COLO668 (cell line): ENCODE measurements at regions not wholly inside any gene's neighbourhood (a gene's known extent, or its start where the extent isn't known, plus 50 kb on each side); places are given as distances from the start of the nearest gene placed in this dataset.

ENCODE experiments used
- DNase-seq: peaks from one replicate; lab custom pipeline; 2025; ENCODE audit not compliant: unreplicated experiment; lab: John Stamatoyannopoulos, UW

DNA sequence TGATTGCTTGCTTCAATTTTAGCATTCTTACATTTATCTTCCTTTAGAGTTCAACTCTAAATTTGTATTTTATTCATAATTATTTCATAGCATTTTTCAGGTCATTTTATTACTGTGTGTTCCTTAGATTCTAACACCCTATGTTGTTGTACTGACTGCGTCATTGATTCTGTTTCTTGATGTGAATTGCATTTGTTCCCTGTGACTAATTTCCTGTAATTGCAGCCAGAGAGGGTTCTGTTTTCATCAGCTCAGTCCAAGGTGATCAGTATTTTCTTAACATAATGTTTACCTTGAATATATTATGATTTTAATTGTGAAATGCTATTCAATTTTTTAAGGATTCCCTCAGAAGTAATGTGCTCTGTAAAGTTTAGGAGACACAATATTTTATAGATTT is 970.2 kb upstream of the PIK3C3 start:
- no peak for DNase-seq

DNA sequence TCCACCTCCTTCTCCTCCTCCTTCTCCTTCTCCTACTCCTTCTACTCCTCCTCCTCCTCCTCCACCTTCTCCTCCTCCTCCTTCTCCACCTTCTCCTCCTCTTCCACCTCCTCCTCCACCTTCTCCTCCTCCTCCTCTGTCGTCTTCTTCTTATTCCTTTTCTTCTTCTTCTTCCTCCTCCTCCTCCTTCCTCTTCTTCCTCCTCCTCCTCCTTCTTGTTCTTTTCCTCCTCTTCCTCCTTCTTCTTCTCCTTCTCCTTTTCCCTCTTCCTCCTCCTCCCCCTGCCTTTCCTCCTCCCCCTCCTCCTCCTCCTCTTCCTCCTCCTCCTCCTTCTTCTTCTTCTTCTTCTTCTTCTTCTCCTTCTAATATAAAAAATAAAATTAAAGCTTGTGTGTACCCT is 971.2 kb upstream of the PIK3C3 start:
- DNase-seq: no peak

DNA sequence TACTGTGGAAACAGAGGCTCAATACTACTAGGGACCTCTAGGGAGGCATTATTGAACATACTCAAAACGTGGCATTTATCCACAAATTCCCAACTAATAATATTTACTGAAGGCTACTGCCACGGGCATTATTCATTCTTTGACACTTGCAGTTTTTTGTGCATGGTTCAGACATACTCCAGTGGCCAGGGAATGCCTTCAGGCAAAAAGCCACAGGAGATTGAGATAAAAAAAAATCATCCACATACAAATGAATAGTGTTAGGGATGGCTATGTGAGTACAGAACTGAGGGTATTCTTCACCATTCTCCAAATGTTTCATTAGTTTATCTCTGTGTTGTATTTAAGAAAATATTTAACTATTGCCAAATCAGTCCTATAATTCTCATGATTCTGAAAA is 974.9 kb upstream of the PIK3C3 start:
- no peak for DNase-seq

DNA sequence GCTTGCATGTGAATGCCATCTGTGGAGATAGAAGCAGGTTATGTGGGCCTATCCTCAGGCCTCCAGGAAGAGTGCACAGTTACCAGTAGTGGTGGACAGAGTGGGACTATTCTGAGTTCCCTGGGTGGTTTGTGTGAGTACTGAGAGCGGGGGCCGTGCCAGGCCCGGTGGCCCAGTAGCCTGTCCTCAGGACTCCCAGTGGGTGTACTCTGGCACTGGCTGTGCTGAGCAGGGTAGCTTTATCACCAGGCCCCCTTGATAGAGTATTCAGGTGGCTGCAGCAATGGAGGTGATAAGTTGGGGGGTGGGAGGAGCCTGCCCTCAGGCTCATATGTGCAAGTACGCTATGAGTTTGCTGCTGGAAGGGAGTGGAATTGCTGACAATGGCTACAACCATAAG is 979.0 kb upstream of the PIK3C3 start:
- DNase-seq: no peak

DNA sequence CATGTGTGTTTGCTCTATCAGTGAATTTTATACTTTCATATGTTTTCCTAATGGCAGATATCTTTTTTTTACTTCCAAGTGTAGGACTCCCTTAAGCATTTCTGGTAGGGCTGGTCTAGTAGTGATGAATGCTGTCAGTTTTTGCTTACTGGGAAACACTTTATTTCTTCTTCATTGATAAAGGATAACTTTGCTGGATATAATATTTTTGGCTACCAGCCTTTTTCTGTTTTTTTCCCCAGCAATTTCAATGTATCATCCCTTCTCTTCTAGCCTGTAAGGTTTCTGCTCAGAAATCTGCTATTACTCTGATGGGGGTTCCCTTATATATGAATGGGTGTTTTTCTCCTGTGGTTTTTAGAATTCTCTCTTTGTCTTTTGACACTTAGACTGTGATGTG is 980.6 kb upstream of the PIK3C3 start:
- no peak for DNase-seq

DNA sequence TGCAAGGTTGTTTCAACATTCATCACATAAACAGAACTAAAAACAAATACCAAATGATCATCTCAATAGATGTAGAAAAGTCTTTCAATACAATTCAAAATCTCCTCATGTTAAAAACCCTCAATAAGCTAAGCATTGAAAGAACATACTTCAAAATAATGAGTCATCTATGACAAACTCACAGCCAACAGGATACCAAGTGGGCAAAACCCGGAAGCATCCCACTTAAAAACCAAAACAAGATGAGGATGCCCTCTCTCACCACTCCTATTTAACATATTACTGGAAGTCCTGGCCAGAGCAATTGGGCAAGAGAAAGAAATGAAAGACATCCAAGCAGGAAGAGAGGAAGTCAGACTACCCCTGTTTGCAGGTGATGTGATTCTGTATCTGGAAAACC is 992.2 kb upstream of the PIK3C3 start:
- no peak for DNase-seq

DNA sequence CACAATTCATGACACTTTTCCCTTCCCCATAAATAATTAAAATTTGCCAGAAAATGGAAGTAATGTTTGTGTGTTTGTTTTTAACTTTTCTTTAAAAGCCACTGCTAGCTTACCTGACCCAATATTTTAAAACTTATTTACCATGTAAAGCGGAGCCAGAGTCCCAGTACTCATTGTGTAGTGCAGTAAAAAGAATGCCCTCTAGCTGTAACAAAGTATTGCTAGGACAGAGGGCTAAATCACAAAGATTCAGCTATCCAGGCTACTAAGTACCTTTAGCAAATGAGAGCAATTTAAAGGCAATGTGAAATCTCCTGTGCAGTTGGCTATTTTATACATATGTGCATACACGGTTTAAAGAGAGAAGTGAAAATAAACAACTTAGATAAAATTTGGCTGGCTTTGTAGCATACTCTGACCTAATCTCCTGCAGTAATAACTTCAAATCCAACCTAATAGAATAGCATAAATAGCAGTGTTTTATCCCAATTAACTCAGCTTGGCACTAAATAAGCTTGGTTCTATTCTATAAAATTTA is 997.4 kb upstream of the PIK3C3 start:
- no peak for DNase-seq

DNA sequence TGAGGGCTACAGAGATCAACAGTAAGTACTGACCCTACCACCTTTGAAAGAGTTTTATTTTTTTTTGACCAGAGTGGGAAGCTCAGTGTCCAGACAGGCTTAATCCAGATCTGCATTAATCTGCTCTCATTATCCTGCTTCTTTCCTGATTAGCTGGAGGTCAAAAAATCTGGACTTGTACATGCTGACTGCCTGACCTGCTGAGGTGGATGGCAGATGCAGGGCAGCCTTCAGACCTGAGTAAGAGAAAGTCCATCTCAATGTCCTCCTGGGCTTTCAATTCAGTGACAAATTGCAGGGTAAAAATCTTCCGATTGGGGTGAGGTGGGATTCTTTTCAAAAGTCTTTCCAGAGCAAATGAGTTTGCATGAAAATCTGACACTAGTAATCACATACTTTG is 998.8 kb upstream of the PIK3C3 start:
- DNase-seq: no peak

DNA sequence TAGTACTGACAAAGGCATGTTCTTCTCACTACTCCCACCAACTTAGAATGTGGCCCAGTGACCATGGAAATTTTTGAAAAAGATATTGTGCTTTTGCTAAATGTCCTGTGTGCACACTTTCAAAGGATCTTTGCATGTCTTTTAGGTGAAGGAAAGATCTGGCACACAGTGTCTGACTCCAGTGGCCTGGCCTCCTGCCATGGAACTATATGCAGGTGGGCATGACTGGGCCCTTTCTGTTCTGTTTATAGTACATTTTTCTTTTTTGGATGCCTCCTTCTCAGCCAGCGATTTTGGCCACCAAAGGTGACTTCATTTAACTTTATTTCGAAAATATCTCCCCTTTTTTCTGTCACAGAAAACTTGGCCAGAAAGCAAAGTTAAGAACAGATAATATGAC is 999.7 kb upstream of the PIK3C3 start:
- no peak for DNase-seq

DNA sequence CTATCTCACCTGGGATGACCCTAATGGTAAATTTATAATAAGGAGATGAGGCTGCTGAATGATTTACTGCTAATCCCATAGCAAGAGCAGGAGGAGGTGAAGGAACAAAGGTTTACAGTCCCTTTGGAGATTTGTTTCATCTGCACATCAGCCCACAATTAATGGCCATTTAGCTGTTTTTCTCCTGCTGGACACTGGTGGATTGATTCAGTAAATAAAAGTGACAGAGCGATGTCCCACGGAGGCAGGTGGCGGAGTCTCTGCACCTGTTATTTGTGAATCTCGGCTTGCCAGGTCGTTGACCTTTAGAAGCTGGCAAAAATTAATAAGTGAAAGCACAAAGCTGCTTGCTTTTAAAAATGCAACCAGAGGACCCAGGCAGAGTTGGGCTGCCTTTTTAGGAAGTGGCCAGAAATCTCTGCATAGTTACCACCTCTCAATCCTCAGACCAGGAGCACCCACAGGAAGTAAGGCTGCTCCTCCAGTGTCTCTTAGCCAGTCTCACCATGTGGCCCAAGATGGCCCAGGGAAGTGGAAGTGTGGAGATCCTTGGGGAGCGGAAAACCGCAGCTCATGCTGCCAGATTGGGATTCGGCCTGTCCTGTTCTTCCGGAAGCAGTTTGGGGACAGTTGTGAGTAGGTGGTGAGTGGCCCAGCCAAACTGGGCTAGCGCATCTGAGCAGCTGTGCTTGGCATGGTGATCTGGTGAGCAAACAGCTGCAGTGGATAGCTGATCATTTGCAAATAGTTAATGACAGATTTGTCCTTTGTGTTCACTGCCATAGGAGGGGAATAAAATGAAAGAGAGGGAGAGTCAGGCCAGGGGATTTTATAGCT is 1005.7 kb upstream of the PIK3C3 start:
- DNase-seq: peak; percentile 78

DNA sequence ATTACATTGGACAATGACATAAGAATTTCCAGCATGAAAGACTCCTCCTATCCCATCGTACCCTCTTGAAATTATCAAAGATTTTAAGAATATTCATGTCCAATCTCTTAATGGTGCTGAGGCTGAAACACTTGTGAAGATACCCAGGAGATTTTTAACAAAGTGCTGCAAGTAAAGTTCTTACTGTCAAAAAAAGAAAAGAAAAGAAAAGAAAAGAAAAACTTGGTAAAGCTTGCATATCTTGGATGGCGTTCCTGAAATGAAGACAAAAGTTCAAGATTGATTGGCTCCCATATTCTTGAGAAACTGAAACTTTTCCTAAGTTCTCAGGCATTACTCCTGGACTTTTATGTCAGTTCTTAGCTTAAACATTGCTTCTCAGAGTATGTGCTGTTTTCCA is 1010.5 kb upstream of the PIK3C3 start:
- no peak for DNase-seq

DNA sequence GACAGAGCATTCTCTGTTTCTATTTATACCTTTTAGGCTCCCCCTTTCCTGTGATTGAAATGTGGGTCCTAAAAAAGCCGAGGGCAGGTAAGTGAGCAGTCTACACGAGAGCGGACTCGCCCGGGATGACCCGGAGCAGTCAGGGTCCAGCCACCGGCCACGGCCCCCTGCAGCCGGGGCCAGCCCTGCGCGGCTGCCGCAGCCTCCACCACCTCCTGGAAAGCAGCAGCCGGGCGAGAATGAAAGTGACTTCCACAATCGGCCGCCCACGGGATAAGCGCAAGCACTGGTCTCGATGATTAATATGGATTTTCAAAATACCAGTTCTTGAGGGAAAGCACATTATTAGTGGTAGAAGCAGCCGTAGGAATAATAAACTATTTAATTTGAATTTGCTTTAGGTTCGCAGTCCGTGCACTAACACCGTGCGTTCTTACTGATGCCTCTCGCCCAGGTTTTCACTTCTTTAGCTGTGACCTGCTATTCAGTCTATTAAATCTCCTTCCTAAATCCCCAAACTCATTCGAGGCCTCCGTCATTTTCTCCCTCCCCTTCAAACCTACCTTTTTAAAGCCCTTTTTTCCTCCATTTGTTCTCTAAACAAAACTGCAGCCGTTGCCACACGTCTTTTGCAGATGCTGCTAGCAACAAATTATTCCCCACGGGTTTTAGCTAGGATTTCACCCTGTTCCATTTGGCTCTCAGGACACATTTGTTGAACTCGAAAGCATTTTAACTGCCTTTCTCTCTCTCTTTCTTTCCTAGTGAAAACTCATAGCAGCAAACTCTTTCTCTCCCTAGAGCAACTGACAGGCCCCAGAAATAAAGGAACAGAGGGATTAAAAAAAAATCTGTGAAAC is 1015.1 kb upstream of the PIK3C3 start:
- no peak for DNase-seq

DNA sequence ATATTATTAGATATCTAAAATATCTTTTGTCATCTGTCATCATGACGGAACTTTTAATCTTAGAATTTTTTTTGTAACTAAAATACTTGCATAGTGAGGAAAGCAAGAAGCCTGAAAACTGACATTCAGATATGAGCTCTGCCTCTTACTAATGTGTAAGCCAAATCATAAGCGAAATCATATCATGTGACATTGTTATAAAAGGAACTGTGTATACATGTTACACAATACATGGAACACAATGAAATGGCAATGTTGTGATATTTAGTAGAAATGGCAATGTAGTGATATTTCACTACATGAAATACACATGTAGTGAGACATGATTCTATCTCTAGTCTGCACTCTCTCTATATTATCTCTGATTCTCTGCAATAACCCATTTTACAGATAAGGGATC is 1016.4 kb upstream of the PIK3C3 start:
- DNase-seq: no peak

DNA sequence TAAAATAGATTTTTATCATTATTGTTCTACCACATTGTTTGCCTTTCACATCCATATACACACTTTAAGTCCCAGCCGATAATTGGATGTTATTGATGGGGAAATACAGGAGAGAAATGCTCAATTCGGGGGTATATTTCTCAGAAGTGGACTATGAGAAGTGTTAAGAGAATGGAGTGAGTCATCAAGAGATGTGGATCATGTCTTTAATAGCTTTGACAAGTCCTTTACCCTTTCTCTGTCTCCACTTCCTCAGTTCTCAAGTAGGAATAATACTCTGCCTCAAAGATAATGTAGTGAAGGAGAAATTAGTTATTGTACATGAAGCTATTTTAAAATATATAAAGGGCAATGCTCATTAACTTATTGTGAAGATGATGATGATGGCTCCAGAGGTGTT is 1017.6 kb upstream of the PIK3C3 start:
- DNase-seq: no peak

DNA sequence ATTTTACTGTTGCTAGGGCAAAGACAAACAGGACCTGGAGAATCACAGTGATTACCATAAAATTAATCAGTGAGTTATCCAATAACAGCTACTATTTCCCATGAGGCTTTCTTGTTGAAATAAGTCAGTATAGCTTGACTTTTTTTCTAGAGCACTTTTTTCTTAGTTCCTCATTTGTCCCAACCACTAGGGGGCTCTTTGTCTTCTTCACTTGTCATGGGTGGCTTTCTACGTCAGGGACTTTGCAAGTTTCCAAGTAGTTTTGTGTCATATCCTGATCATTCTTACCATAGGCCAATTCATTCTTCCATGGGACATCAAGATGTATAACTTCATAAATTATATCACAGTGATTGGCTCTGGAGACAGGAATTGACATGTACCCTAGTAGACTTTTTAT is 1019.6 kb upstream of the PIK3C3 start:
- no peak for DNase-seq

DNA sequence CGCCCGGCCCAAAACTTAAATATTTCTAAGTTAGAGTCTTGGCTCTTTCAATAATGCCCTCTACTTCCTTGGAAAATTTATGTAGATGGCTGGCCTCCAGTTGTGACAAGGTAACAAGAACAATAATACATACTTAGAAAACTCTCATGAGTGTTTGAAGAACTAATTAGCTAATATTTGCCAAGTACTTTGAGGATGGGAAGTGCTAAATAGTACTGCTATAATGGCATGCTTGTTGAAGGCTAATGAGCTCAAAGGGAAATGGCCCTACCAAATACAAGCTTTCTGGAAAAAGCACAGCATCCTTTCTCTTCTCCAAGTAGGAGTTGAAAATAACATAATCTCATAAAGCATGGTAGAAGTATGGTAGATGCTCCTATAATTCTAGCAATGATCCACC is 1022.2 kb upstream of the PIK3C3 start:
- no peak for DNase-seq

DNA sequence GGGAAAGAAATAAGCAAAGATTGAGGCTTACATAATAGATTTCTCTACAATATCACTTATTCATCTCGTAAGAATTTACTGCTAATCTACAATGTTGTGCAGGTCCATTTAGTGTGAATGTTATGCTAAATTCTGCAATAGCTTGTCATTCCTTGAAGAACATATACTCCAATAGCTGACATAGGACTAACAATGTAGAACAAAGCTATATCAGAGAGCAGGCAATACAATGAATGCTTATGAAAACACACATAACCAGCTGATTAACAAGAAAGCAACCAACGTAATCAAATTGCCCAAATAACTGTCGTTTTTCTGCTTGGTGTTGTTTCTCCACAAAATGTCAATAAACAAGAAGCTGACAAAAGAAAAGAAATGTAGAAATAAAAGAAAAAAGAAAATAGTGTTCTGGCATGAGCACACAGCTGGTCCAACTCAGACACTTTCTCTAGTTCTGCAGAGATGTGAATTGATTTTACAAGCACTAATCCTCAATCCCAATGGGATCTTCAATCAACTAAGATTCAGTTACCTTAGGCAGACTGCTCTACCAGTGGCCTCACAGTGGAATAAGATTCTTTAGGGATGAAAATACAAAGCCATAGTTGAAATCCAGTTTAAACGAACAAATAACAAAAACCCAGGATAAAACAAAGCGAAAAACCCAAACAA is 1024.7 kb upstream of the PIK3C3 start:
- no peak for DNase-seq

DNA sequence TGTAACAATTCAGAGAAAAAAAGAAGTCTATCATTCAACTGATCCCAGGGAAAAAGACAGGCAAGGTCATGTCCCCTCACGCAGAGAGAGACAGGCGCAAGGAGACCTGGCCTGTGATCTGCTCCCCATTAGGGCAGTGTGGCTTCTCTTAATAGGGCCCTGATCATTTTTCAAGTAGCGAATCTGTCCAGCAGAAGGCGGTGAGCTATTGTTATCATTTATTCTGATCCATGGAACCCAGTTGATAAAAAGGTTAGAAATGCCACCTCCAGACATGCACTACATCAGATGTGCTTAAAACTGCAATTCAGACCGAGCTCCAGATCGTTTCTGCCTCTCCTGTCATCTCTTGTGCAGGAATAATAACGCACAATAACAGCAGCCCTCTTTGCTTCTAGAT is 1025.6 kb upstream of the PIK3C3 start:
- no peak for DNase-seq

DNA sequence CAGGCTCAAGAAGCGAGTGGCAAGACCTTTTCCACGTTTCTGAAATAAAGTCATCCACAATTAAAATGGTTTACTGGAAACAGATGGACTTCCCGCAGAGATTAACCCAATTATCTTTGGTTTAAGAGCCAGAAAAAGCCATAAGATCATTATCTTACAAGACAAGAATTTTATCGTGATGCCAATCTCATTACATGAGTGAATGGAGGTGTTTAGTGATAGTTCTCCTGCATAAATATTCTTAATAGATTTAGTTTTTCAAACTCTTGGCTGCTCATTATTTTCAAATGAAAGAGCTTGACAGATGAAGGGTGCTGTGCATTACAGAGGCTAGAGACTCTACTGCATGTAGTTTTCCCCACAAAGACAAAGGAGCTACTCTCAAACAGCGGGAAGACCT is 1028.4 kb upstream of the PIK3C3 start:
- DNase-seq: no peak

DNA sequence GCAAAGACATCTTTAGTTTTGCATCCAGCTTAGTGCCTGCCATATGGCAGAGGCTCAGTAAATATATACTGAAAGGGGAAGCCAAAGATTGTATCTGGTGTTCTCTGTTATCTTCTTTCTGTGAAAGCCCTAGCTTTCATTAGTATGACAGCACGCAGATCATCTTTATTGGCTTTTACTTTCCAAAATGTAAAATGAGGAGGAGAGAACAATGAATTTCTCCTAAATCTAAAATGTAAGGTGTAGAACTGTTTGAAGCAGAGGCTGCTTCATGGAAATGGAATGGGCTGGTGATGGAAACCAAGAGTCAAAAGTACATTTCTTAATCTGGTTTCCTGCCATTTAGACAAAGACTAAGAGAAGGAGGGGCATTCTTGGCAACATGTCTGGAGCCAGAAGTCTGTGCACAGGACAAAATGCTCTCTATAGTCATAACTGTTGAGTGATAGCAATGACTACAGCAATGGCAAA is 1029.9 kb upstream of the PIK3C3 start:
- no peak for DNase-seq

DNA sequence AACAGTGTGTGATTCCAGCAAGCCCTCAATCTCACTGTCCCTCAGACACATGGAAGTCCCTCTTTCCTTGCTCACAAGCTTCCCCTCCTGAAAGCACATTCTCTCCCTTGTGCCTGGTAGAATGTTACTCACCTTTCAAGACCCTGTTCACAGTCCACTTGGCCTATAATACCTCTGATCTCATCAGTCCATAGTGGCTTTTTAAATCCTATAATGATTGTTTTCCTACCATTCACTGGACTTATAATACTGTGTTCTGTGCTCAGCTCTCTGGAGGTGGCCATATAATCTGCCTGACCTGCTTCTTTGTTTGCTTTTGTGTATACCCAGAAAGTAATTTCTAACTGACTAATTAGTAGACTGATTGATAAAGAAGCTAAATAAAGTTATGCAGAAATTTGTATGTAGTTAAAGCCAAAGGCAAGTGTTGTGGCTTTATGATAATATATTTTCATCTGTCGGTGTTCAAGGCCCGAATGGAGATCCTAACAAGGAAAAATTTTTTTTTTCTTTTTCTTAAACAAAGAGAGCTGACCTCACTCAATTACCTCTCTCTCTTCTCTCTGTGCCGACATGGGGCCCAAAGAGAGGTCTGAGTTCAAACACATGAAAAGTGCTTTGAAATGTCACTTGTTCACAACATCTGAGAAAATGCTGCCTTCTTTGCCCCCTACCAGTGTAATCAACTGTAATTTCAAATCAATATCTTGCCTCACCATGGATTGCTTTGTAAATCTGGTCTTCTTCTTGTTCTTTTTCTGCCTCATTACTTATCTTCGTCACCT is 1033.0 kb upstream of the PIK3C3 start:
- DNase-seq: no peak
